ENCODE measurements at regions not wholly inside any gene's neighbourhood (a gene's known extent, or its start where the extent isn't known, plus 50 kb on each side); places are given as distances from the start of the nearest gene placed in this dataset.

DNA sequence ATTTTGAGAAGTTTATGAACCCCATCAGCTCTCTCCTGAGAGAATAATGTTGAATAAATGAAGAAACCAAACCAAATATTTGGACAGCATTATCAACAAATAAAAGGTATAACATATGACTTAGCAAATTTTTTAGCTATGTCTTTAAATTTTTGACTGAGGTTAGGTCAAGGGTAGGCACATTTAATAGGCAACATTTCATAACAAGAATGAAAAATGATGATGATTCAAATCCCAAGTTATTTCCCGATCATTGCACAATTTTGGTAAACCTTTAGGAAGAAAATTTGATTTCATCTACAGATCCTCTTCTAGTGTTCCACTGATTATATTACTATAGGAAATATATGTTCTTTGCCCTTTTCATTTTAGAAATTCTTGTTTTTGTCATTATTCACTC lies 123.7 kb upstream of the TLR3 start:
- TF ChIP-seq, protein P1, sequence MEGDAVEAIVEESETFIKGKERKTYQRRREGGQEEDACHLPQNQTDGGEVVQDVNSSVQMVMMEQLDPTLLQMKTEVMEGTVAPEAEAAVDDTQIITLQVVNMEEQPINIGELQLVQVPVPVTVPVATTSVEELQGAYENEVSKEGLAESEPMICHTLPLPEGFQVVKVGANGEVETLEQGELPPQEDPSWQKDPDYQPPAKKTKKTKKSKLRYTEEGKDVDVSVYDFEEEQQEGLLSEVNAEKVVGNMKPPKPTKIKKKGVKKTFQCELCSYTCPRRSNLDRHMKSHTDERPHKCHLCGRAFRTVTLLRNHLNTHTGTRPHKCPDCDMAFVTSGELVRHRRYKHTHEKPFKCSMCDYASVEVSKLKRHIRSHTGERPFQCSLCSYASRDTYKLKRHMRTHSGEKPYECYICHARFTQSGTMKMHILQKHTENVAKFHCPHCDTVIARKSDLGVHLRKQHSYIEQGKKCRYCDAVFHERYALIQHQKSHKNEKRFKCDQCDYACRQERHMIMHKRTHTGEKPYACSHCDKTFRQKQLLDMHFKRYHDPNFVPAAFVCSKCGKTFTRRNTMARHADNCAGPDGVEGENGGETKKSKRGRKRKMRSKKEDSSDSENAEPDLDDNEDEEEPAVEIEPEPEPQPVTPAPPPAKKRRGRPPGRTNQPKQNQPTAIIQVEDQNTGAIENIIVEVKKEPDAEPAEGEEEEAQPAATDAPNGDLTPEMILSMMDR (IDR thresholded peaks at IDR 0.05): no peak
- no peak for TF ChIP-seq EZH2 (IDR thresholded peaks at IDR 0.05; ENCODE audit: borderline replicate concordance, insufficient read depth, low read depth, low read length, poor library complexity, severe bottlenecking)
